A549 (cell line): ENCODE measurements at regions not wholly inside any gene's neighbourhood (a gene's known extent, or its start where the extent isn't known, plus 50 kb on each side); places are given as distances from the start of the nearest gene placed in this dataset.
A peak's percentile ranks its signal among the peaks of the same experiment; 100 is the strongest.

Experiments
- ATAC-seq, 2 experiments: fragments of 200-7000 bp in 1 of 2; fragments of >200 bp in 1 of 2; cut with Nextera tagmentation in 1 of 2; cut with Tn5 transposase in 1 of 2; 3 replicates each; pipeline versions ENCODE4 v1.8.0 to v1.9.1; 2018 to 2020; ENCODE audit warnings: mild to moderate bottlenecking in 1 of 2, moderate library complexity in 1 of 2
- CTCF ChIA-PET: fragments of 300-600 bp; sonication (Branson Sonifier 250); formaldehyde crosslinking; extraction: SDS; loops from one replicate; lab custom pipeline; 2021; ENCODE audit warnings: antibody characterized with exemption, inconsistent platforms; lab: Yijun Ruan, JAX
- POLR2A ChIA-PET: fragments of 350-600 bp; formaldehyde crosslinking; extraction: SDS; loops from one replicate; lab custom pipeline; 2021; ENCODE audit warnings: antibody characterized with exemption, inconsistent platforms; lab: Yijun Ruan, JAX
- DNase-seq, 2 experiments: peaks; one replicate each; pipeline versions ENCODE4 v3.0.0 to v3.0.0-alpha.2; 2011 to 2016; ENCODE audit warnings: low read depth in 1 of 2, low spot score in 1 of 2
- FAIRE-seq: peaks from 2 replicates; lab custom pipeline; 2011; peaks lifted over from hg19 to GRCh38; lab: Jason Lieb, UNC
- H3K27ac ChIP-seq, 2 experiments: fragments of >200 bp; sonication (Bioruptor Twin); formaldehyde crosslinking; 3 replicates each; pipeline ENCODE4 v1.5.1; 2016 to 2017
- H3K4me1 ChIP-seq: fragments of >200 bp; sonication (Bioruptor Twin); formaldehyde crosslinking; 3 replicates; pipeline ENCODE4 v1.6.1; 2016
- H3K4me2 ChIP-seq: fragments of >200 bp; sonication (Bioruptor Twin); formaldehyde crosslinking; 3 replicates; pipeline ENCODE4 v1.6.1; 2016
- H3K4me3 ChIP-seq: fragments of >200 bp; sonication (Bioruptor Twin); formaldehyde crosslinking; 3 replicates; pipeline ENCODE4 v1.5.1; 2016
- H3K9me3 ChIP-seq: fragments of >200 bp; sonication (Bioruptor Twin); formaldehyde crosslinking; 3 replicates; pipeline ENCODE4 v1.6.1; 2016
- EHMT2 ChIP-seq: fragments of 200-600 bp; sonication (generic); IDR thresholded peaks from 2 replicates; pipeline ENCODE4 v1.6.1; 2016; ENCODE audit warnings: antibody characterized with exemption, low read depth, mild to moderate bottlenecking, moderate library complexity
- FOSL2 ChIP-seq, 2 experiments: fragments of 450-650 bp in 1 of 2; fragments of >200 bp in 1 of 2; sonication (Bioruptor Twin) in 1 of 2; formaldehyde crosslinking; IDR thresholded peaks; 2 replicates each; pipeline versions ENCODE4 v1.5.0 to v1.6.1; 2016 to 2020; ENCODE audit warnings: mild to moderate bottlenecking in 1 of 2, moderate library complexity in 1 of 2
- HDAC2 ChIP-seq: fragments of 200-600 bp; sonication (generic); IDR thresholded peaks from 2 replicates; pipeline ENCODE4 v1.6.1; 2016
- HOXB5 ChIP-seq: fragments of 250-450 bp; sonication (Bioruptor Pico); IDR thresholded peaks from 2 replicates; pipeline ENCODE4 v1.5.0; 2020; ENCODE audit warnings: mild to moderate bottlenecking, moderate library complexity
- MYC ChIP-seq: IDR thresholded peaks from 2 replicates; pipeline ENCODE4 v1.6.1; 2012; ENCODE audit warnings: mild to moderate bottlenecking, inconsistent platforms, low read length, improper control_type of control experiment, borderline replicate concordance
- NFE2L2 ChIP-seq: fragments of 150-350 bp; conservative IDR thresholded peaks from 2 replicates; pipeline ENCODE4 v1.6.1; 2014; ENCODE audit warnings: low read length
- RAD21 ChIP-seq, 2 experiments: fragments of >200 bp in 1 of 2; sonication (Bioruptor Twin) in 1 of 2; formaldehyde crosslinking in 1 of 2; IDR thresholded peaks in 1 of 2; conservative IDR thresholded peaks in 1 of 2; 2 replicates in 1 of 2; 3 replicates in 1 of 2; pipeline ENCODE4 v1.6.1; 2012 to 2018; ENCODE audit warnings: inconsistent platforms in 1 of 2
- RNF2 ChIP-seq: fragments of 200-600 bp; sonication (generic); IDR thresholded peaks from 2 replicates; pipeline ENCODE4 v1.6.1; 2016; ENCODE audit warnings: low read depth, mild to moderate bottlenecking, antibody characterized with exemption, moderate library complexity, borderline replicate concordance
- SMC3 ChIP-seq: fragments of >200 bp; sonication (Bioruptor Twin); formaldehyde crosslinking; IDR thresholded peaks from 3 replicates; pipeline ENCODE4 v1.6.1; 2018; ENCODE audit warnings: inconsistent platforms
- ZC3H11A ChIP-seq: fragments of 450-650 bp; IDR thresholded peaks from 2 replicates; pipeline ENCODE4 v1.6.1; 2014; ENCODE audit warnings: antibody characterized with exemption, mild to moderate bottlenecking
- WGBS: methylation state at CpG from one replicate; pipeline ENCODE4 v1.1.6; 2017; ENCODE audit errors: missing lambda C conversion rate; 5-methylcytosine and 5-hydroxymethylcytosine counted together
- TF ChIP-seq, protein P1 (sequence below): IDR thresholded peaks from 2 replicates; pipeline ENCODE4 v1.6.1; 2012
- TF ChIP-seq, protein P2 (sequence below): fragments of >200 bp; sonication (Bioruptor Twin); formaldehyde crosslinking; IDR thresholded peaks from 3 replicates; pipeline ENCODE4 v1.6.1; 2016
- TF ChIP-seq, protein P3 (sequence below): fragments of >200 bp; sonication (Bioruptor Twin); formaldehyde crosslinking; IDR thresholded peaks from 3 replicates; pipeline ENCODE4 v1.5.1; 2016
- TF ChIP-seq, protein P4 (sequence below): fragments of 250-450 bp; sonication (Bioruptor Pico); IDR thresholded peaks from 2 replicates; pipeline ENCODE4 v1.5.0; 2020; ENCODE audit warnings: low read depth, mild to moderate bottlenecking, moderate library complexity
- TF ChIP-seq, protein P5 (sequence below): IDR thresholded peaks from 2 replicates; pipeline ENCODE4 v1.6.1; 2012

DNA sequence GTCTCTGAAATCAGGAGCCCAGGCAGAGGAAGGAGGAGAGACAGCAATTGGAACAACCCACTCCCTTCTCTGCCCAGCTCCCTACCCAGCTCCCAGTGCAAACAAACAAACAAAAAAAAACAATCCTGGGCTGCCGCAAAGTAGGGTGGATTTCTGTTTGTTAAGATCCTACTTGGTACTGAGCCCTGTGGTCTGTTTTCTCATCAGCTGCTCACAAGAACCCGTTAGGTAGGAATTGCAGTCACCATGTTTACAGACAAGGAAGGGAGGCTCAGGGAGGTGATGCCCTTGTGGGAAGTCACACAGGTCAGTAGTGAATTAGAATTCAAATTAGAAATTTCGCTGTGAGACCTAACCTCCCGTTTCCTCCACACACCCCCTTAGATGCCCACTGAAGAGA is 128.8 kb upstream of the RAD23B start (continued):
- TF ChIP-seq EHMT2 (no peak), MYC (no peak)
- TF ChIP-seq, protein P1, sequence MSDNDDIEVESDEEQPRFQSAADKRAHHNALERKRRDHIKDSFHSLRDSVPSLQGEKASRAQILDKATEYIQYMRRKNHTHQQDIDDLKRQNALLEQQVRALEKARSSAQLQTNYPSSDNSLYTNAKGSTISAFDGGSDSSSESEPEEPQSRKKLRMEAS = no peak
- TF ChIP-seq, protein P2, sequence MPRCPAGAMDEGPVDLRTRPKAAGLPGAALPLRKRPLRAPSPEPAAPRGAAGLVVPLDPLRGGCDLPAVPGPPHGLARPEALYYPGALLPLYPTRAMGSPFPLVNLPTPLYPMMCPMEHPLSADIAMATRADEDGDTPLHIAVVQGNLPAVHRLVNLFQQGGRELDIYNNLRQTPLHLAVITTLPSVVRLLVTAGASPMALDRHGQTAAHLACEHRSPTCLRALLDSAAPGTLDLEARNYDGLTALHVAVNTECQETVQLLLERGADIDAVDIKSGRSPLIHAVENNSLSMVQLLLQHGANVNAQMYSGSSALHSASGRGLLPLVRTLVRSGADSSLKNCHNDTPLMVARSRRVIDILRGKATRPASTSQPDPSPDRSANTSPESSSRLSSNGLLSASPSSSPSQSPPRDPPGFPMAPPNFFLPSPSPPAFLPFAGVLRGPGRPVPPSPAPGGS = no peak

DNA sequence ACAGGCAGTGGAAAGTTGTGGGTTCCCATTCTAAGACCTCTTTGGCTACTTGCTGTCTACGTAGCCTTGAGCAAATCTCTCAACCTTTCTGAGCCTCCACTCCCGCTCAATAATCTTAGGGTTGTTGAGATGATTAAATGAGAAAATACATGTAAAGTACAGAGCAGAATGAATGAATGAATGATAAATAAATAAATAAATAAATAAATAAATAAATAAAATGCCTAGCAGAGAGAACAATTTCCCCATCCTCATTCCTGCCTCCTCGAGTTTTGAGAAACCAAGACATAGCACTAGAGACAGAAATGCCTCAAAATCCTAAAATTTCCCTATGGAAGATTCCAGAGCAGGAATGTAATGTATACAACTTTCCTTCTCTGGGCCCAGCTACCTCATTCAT is 128.3 kb upstream of the RAD23B start:
- DNase-seq (no peak), ATAC-seq (no peak), FAIRE-seq (no peak)
- POLR2A ChIA-PET = no interaction called here
- H3K4me3 ChIP-seq = no peak overlapping the region
- H3K27ac ChIP-seq = no peak overlapping the region
- H3K4me2 ChIP-seq = no peak overlapping the region
- CTCF ChIA-PET = interaction anchor here (0.7 to 4.4 kb wide), 3 partner anchors 17 to 275 kb away, joined by 3 to 13 read pairs (median 3); no protein-coding TSS in a partner anchor
- 0 out of 3 replicates have a peak, but pooled peaks cover 3% of the 10 kb centered on the region for H3K9me3 ChIP-seq
- H3K4me1 ChIP-seq = no peaks in the 10 kb centered on the region
- 50% methylated on average over 3 of the region's 3 CpGs for WGBS
- TF ChIP-seq FOSL2 (IDR thresholded peaks at IDR 0.05) (no peak), FOSL2 (CRISPR knock-in tag; IDR thresholded peaks at IDR 0.05) (no peak), ZC3H11A (peak; percentile 78)
- TF ChIP-seq, all 56 proteins: peak for 1

DNA sequence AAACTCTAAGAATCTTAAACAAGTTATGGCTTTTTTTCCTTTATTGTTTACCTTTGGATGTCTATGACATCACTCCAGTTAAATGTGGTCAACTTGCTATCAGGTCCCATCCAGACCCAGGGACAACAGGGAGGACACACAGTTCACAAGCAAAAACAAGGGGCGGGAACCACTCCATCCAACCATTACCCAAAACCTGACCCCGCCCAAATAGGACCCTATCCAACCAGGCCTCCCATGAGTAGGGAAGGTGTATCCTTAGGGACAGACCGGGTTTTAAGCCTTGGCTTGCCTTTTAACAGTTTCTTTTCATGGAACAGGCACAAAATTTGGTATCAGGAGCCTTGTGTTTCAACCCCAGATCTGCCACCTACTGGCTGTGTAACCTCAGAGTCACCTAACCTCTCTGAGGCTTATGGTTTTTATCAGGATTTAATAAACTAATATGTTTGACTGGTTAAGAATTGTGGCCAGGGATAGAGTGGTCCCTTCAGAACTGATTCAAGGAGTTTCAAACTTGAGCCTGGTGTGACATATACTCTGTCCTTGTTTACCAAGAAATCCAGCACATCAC is 127.7 kb upstream of the RAD23B start:
- 0 out of 3 replicates have a peak, but pooled peaks cover 3% of the 10 kb centered on the region for H3K9me3 ChIP-seq
- WGBS = 31% methylated on average over 3 of the region's 3 CpGs
- FAIRE-seq (no peak), ATAC-seq (no peak; a peak in 1 of 6 replicates), DNase-seq (no peak)
- no peak overlapping the region for H3K27ac ChIP-seq
- H3K4me2 ChIP-seq = no peak overlapping the region
- ChIA-PET CTCF (interaction anchor here (0.7 to 4.4 kb wide), 4 partner anchors 18 to 275 kb away, joined by 3 to 29 read pairs (median 8); no protein-coding TSS in a partner anchor), POLR2A (no interaction called here)
- no peak overlapping the region for H3K4me3 ChIP-seq
- TF ChIP-seq SMC3 = 0 out of 3 replicates have a peak, but pooled peaks have one; percentile 7
- TF ChIP-seq, protein P3, sequence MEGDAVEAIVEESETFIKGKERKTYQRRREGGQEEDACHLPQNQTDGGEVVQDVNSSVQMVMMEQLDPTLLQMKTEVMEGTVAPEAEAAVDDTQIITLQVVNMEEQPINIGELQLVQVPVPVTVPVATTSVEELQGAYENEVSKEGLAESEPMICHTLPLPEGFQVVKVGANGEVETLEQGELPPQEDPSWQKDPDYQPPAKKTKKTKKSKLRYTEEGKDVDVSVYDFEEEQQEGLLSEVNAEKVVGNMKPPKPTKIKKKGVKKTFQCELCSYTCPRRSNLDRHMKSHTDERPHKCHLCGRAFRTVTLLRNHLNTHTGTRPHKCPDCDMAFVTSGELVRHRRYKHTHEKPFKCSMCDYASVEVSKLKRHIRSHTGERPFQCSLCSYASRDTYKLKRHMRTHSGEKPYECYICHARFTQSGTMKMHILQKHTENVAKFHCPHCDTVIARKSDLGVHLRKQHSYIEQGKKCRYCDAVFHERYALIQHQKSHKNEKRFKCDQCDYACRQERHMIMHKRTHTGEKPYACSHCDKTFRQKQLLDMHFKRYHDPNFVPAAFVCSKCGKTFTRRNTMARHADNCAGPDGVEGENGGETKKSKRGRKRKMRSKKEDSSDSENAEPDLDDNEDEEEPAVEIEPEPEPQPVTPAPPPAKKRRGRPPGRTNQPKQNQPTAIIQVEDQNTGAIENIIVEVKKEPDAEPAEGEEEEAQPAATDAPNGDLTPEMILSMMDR = no peak
- TF ChIP-seq NFE2L2 = no peak
- no peaks in the 10 kb centered on the region for H3K4me1 ChIP-seq

DNA sequence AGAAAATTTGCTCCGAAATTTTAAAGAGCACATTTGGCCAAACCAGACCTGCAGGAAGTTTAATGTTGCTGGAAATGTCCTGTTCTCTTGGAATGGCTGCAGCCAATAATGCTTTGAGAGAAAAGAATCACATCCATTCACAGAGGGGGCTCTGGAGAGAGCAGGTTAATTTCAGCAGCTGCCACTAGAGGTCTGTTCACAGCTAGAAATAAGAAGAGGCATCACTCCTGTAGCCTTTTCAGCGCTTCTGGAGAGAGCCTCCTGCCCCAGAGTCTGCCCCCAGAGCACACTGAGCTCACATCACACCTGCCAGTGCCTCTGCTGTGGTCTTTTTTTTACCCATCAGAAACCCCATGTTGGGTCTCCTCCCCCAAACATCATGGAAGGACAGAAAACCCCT is 124.8 kb upstream of the RAD23B start:
- no peaks in the 10 kb centered on the region for H3K9me3 ChIP-seq
- ATAC-seq (peak; percentile 92 to 97), DNase-seq (peak; percentile 31 to 40), FAIRE-seq (no peak)
- no peaks in the 10 kb centered on the region for H3K4me1 ChIP-seq
- CTCF ChIA-PET = interaction anchor here (0.8 to 3.6 kb wide), 17 partner anchors 9 to 187 kb away, joined by 3 to 29 read pairs (median 3); no protein-coding TSS in a partner anchor
- H3K27ac ChIP-seq = no peak overlapping the region
- TF ChIP-seq HDAC2 = no peak
- TF ChIP-seq, protein P1 = no peak
- TF ChIP-seq, protein P4, sequence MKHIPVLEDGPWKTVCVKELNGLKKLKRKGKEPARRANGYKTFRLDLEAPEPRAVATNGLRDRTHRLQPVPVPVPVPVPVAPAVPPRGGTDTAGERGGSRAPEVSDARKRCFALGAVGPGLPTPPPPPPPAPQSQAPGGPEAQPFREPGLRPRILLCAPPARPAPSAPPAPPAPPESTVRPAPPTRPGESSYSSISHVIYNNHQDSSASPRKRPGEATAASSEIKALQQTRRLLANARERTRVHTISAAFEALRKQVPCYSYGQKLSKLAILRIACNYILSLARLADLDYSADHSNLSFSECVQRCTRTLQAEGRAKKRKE = no peak
- no peak for TF ChIP-seq HOXB5 (CRISPR knock-in tag)
- TF ChIP-seq, protein P5, sequence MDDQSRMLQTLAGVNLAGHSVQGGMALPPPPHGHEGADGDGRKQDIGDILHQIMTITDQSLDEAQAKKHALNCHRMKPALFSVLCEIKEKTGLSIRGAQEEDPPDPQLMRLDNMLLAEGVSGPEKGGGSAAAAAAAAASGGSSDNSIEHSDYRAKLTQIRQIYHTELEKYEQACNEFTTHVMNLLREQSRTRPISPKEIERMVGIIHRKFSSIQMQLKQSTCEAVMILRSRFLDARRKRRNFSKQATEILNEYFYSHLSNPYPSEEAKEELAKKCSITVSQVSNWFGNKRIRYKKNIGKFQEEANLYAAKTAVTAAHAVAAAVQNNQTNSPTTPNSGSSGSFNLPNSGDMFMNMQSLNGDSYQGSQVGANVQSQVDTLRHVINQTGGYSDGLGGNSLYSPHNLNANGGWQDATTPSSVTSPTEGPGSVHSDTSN = no peak
- TF ChIP-seq, protein P3 = peak; percentile 32; the same call in 2 of the 3 replicates
- peak; percentile 42 to 58; a peak in 4 of 5 replicates for TF ChIP-seq RAD21 (conservative IDR thresholded peaks at IDR 0.05 in 1 of 2, IDR thresholded peaks at IDR 0.05 in 1 of 2)
- no peak for TF ChIP-seq RNF2
- no peak overlapping the region for H3K4me3 ChIP-seq
- POLR2A ChIA-PET = no interaction called here
- 0% methylated on average over 2 of the region's 2 CpGs for WGBS
- H3K4me2 ChIP-seq = no peak overlapping the region
